Medulla oblongata (tissue), 1 donor: ENCODE measurements at regions not wholly inside any gene's neighbourhood (a gene's known extent, or its start where the extent isn't known, plus 50 kb on each side); places are given as distances from the start of the nearest gene placed in this dataset.
"Not testable (repeated sequence)": the region's sequence is repeated elsewhere in the genome, so short reads cannot be mapped to it uniquely, and the experiment has no call there.

Experiments
- DNase-seq: peaks from one replicate; pipeline ENCODE4 v3.0.0-alpha.2; 2015; ENCODE audit errors: extremely low spot score

- no peak for DNase-seq
Observed at GRCh38 chr3:86561215-86561614, 429.7 kb downstream of the VGLL3 start.

DNA sequence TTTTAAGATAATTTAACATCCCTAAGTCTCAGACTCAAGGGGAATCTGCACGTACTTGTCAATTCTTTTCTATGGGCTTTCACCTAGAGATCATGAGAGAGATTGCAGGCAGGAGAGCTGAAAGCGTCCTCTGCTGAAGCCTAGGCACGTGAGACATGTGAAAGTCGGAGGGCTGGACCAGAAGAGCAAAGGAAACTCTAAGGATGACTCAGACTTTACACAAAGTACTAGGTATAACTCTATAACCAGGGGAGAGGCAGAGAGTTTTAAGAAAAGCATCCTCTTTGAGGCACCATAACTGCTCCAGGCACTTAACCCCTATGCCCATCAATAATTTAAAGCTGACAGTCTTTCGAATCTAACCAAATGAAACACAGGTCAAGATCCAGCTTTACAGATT is 436.6 kb downstream of the VGLL3 start:
- no peak for DNase-seq

- DNase-seq = no peak
Observed at GRCh38 chr3:86547692-86548091, 443.3 kb downstream of the VGLL3 start.

DNA sequence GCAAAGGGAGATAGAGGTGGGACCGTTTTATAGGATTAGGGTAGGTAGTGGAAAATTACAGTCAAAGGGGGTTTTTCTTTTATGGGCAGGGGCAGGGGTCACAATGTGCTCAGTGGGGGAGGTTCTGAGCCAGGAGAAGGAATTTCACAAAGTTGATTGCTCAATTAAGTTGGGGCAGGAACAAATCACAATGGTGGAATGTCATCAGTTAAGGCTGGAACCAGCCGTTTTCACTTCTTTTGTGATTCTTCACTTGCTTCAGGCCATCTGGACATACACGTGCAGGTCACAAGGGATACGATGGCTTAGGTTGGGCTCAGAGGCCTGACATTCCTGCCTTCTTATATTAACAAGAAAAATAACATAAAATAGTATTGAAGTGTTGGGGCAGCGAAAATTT is 453.8 kb downstream of the VGLL3 start:
- no peak for DNase-seq

GRCh38 chr3:86519819-86520218 is 471.1 kb downstream of the VGLL3 start:
- DNase-seq = no peak

GRCh38 chr3:86481636-86482035 is 509.3 kb downstream of the VGLL3 start:
- no peak for DNase-seq

- no peak for DNase-seq
Observed at GRCh38 chr3:86481031-86481430, 509.9 kb downstream of the VGLL3 start.

GRCh38 chr3:86464180-86464579 is 526.8 kb downstream of the VGLL3 start:
- no peak for DNase-seq

GRCh38 chr3:86451749-86452148 is 539.2 kb downstream of the VGLL3 start:
- DNase-seq = no peak

DNA sequence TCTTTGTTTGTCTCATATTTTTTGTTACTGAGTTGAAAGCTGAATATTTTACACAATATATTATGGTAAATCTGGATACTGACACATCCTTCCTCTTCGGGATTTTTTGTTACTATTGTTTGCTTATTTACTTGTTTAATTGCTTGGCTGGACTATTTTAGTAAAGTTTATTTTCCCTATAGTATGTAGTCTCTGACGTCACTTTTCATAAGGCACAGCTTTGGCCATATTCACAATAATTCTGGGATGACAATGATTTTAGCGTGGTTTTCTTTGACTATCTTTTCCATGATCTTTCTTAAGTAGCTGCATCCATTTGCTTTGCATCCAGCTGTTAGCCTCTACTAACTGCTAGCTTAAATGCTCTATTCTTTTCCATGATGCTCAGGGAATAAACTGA is 552.4 kb downstream of the VGLL3 start:
- DNase-seq = no peak

DNA sequence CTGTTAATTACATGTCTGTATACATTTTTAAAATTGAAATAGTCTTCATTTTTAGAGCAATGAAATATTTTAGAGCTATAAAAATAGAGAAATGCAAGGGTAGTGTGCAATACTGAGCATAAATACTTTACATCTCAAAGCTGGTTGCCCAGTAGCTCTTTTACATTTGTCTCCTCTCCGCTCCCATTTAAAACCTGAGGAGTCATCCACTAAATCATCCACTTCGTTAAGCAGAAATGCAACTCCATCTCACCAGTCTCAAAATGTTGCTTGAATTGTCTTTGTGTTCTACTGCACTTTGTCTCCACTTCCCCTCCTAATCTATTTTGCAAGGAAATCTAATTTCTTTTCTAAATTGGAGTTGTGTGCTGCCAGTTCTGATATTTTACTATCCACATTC is 563.6 kb downstream of the VGLL3 start:
- DNase-seq = no peak

- no peak for DNase-seq
Observed at GRCh38 chr3:86420990-86421739, 569.8 kb downstream of the VGLL3 start.

GRCh38 chr3:86418861-86419260 is 572.1 kb downstream of the VGLL3 start:
- DNase-seq = no peak

DNA sequence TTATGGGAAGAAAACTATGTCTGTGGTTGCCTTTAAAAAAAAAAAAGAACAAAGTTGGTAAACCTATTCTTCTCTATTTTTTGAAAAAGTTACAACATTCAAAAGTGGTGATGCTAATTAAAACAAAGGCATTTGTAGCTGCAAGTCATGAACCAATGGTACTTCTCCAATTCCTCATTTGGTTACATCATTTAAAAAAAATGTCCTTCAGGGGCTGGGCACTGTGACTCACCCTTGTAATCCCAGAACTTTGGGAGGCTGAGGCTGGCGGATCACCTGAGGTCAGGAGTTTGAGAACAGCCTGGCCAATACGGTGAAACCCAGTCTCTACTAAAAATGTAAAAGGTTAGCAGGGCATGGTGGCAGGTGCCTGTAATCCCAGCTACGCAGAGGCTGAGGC is 574.6 kb downstream of the VGLL3 start:
- DNase-seq = no peak

- no peak for DNase-seq
Observed at GRCh38 chr3:86413645-86414044, 577.3 kb downstream of the VGLL3 start.

DNA sequence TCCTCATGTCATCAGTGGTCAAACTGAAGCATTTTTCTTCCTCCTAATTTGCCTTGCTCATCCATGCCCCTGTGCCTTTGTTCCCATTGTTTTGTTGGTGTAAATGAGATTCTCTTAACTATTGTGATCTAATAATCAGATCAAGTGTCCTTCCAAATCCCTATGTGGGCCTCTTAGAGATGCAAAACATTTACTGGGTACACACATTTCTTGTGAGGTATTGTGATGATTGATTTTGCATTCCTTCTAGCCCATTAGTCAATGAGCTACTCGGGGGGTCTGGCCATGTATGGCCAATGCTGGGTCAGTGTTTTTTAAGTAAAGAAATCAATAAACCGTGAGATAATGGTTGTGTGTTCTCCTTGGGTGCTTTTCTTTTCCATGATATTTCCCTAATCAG is 580.4 kb downstream of the VGLL3 start:
- no peak for DNase-seq

GRCh38 chr3:86389759-86390158 is 601.2 kb downstream of the VGLL3 start:
- DNase-seq = not testable (repeated sequence)

DNA sequence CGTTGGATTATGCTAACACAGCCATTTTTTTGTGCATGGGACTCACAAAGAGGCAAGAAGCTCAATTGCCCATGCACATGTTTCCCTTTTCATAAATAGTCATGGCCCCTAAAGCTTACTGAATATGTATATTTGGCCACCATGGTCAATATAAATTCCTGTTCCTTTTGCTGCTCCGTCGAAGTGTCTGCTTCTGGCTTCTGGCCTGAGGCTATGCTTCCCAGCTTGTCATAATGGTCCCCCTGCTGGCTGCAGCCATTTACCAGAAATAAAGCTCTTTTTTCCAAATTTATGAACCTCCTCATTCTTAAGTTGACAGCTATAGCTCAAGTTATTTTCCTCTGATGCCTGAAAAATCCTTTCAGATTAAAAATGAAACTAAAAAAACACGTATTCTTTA is 602.1 kb downstream of the VGLL3 start:
- no peak for DNase-seq

GRCh38 chr3:86382556-86382955 is 608.4 kb downstream of the VGLL3 start:
- DNase-seq = no peak

GRCh38 chr3:86381247-86381646 is 609.7 kb downstream of the VGLL3 start:
- DNase-seq = no peak

DNA sequence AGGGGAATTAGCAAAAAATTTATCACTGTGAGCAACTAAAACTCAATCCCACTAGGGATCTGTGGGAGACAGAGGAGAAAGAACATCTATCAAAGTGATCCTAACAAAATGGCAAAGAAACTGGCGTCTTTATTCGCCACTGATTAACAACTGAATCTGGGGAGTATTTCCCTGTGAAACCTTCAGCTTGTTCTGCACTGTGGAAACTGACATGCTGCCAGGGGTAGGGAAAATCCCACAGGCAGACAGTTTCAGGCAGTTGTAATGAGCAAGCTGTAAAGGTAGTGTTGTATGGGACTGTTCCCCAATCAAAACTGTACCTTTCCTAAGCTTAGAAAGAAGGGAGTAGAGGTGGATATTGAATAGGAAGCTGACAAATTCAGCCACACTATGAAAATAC is 611.7 kb downstream of the VGLL3 start:
- no peak for DNase-seq

DNA sequence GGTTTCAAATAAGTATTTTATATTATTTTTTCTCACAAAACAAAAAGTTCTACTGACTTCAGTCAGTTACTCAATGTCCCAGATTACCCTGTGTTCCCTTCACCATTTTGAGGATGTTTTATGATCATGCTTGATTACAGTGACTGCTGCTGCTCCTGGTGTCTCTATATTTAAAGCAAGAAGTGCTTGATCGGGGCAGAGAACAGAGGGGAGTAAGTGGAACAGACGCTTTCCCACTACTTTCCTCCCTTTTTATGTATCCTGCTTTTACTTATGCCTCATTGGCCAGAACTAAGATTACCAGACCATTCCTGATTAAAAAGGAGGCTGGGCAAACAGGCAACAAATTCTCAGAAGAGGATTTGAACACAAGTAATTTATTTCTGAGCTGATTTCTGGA is 612.1 kb downstream of the VGLL3 start:
- DNase-seq = no peak

GRCh38 chr3:86335566-86335965 is 655.4 kb downstream of the VGLL3 start:
- DNase-seq = not testable (repeated sequence)

GRCh38 chr3:86333636-86334035 is 657.3 kb downstream of the VGLL3 start:
- no peak for DNase-seq
